Neuronal stem cell (in vitro differentiated cells): ENCODE measurements at regions not wholly inside any gene's neighbourhood (a gene's known extent, or its start where the extent isn't known, plus 50 kb on each side); places are given as distances from the start of the nearest gene placed in this dataset.
A peak's percentile ranks its signal among the peaks of the same experiment; 100 is the strongest.

ENCODE experiments used
- DNase-seq: peaks from one replicate; pipeline ENCODE4 v3.0.0-alpha.2; 2013; ENCODE audit warnings: low spot score
- H2AFZ ChIP-seq: one replicate; pipeline ENCODE4 v1.6.1; 2013; ENCODE audit warnings: mild to moderate bottlenecking, low read length, inconsistent platforms
- H2AK5ac ChIP-seq: 2 replicates; pipeline ENCODE4 v1.6.1; 2013; ENCODE audit warnings: low read depth, mild to moderate bottlenecking, inconsistent platforms, low read length, moderate library complexity, mixed read lengths
- H2BK120ac ChIP-seq: 2 replicates; pipeline ENCODE4 v1.6.1; 2013; ENCODE audit warnings: low read depth, mild to moderate bottlenecking, inconsistent platforms, low read length, moderate library complexity, mixed read lengths
- H2BK12ac ChIP-seq: one replicate; pipeline ENCODE4 v1.6.1; 2013; ENCODE audit warnings: low read length, inconsistent platforms
- H2BK15ac ChIP-seq: 2 replicates; pipeline ENCODE4 v1.6.1; 2013; ENCODE audit warnings: mild to moderate bottlenecking, low read length, inconsistent platforms, mixed read lengths
- H2BK5ac ChIP-seq: one replicate; pipeline ENCODE4 v1.6.1; 2013; ENCODE audit warnings: inconsistent platforms, mild to moderate bottlenecking, low read length, moderate library complexity
- H3K14ac ChIP-seq: one replicate; pipeline ENCODE4 v1.6.1; 2013; ENCODE audit warnings: low read length, inconsistent platforms
- H3K18ac ChIP-seq: 2 replicates; pipeline ENCODE4 v1.6.1; 2013; ENCODE audit warnings: low read length, inconsistent platforms
- H3K23ac ChIP-seq: 2 replicates; pipeline ENCODE4 v1.6.1; 2013; ENCODE audit warnings: low read depth, mild to moderate bottlenecking, mixed read lengths, low read length, inconsistent platforms; ENCODE audit not compliant: poor library complexity
- H3K27ac ChIP-seq: replicated peaks from 3 replicates; pipeline ENCODE4 v1.5.1; 2013; ENCODE audit warnings: low read length, inconsistent platforms
- H3K27me3 ChIP-seq, 3 experiments: 2 replicates each; pipeline ENCODE4 v1.6.1; 2013; ENCODE audit warnings: low read length in 3 of 3, mild to moderate bottlenecking in 2 of 3, inconsistent platforms in 1 of 3, low read depth in 1 of 3, mixed read lengths in 1 of 3, moderate library complexity in 1 of 3; ENCODE audit not compliant: control insufficient read depth in 3 of 3, insufficient read depth in 3 of 3
- H3K36me3 ChIP-seq, 2 donors: replicated peaks in 1 of 2; 2 replicates each; pipeline ENCODE4 v1.6.1; 2013; ENCODE audit warnings: low read length in 2 of 2; ENCODE audit not compliant: control insufficient read depth in 2 of 2, insufficient read depth in 2 of 2
- H3K4ac ChIP-seq: 2 replicates; pipeline ENCODE4 v1.6.1; 2013; ENCODE audit warnings: inconsistent platforms, mild to moderate bottlenecking, low read length, moderate library complexity
- H3K4me1 ChIP-seq, 2 donors: 1 replicate in 1 of 2; 2 replicates in 1 of 2; pipeline ENCODE4 v1.6.1; 2013; ENCODE audit warnings: low read length in 2 of 2, low read depth in 1 of 2; ENCODE audit not compliant: control insufficient read depth in 2 of 2, insufficient read depth in 1 of 2
- H3K4me2 ChIP-seq: one replicate; pipeline ENCODE4 v1.6.1; 2013; ENCODE audit warnings: mild to moderate bottlenecking, low read length, inconsistent platforms; ENCODE audit not compliant: insufficient read depth, poor library complexity, severe bottlenecking
- H3K4me3 ChIP-seq, 2 donors: 2 replicates each; pipeline ENCODE4 v1.5.1; 2013; ENCODE audit warnings: low read length in 2 of 2, mild to moderate bottlenecking in 2 of 2, inconsistent platforms in 1 of 2, moderate library complexity in 1 of 2
- H3K79me1 ChIP-seq: one replicate; pipeline ENCODE4 v1.6.1; 2013; ENCODE audit warnings: low read depth, mild to moderate bottlenecking, inconsistent platforms, low read length, moderate library complexity
- H3K9ac ChIP-seq: one replicate; pipeline ENCODE4 v1.6.1; 2013; ENCODE audit warnings: mild to moderate bottlenecking, low read depth, low read length, inconsistent platforms; ENCODE audit not compliant: poor library complexity
- H3K9me3 ChIP-seq, 2 donors: replicated peaks in 1 of 2; 2 replicates each; pipeline versions ENCODE3 to v1.6.1; 2013; ENCODE audit warnings: low read length in 2 of 2, mild to moderate bottlenecking in 2 of 2, inconsistent platforms in 1 of 2, low read depth in 1 of 2, mixed read lengths in 1 of 2, moderate library complexity in 1 of 2; ENCODE audit not compliant: control insufficient read depth in 2 of 2, insufficient read depth in 1 of 2
- H4K8ac ChIP-seq: one replicate; pipeline ENCODE4 v1.6.1; 2013; ENCODE audit warnings: low read depth, mild to moderate bottlenecking, inconsistent platforms, low read length, moderate library complexity
- H4K91ac ChIP-seq: one replicate; pipeline ENCODE4 v1.6.1; 2013; ENCODE audit warnings: low read length, low read depth, mild to moderate bottlenecking, inconsistent platforms; ENCODE audit not compliant: poor library complexity
- WGBS, 2 donors: extraction: QIAGEN DNeasy Blood & Tissue Kit; methylation state at CpG; one replicate each; pipeline ENCODE4 v1.1.7; 2013; ENCODE audit warnings: missing lambda C conversion rate in 2 of 2, mixed read lengths in 1 of 2; ENCODE audit not compliant: insufficient read length in 2 of 2, insufficient replicate concordance in 1 of 2; ENCODE audit errors: extremely low coverage in 2 of 2; 5-methylcytosine and 5-hydroxymethylcytosine counted together

GRCh38 chr2:183259921-183260320 lies 135.7 kb downstream of the NUP35 start:
- no peak for DNase-seq
- Histone ChIP-seq H2BK15ac (no peak overlapping the region), H3K4me1 (peaks cover 1 to 2% of the 10 kb centered on the region in 2 donors)

GRCh38 chr2:183260527-183260926 lies 136.3 kb downstream of the NUP35 start:
- WGBS, 2 donors = no CpG with 5 or more reads among the region's 29 CpGs
- Histone ChIP-seq H4K91ac (no peak overlapping the region), H2BK5ac (peak overlapping the region; percentile 29), H3K18ac (no peak overlapping the region), H2AFZ (no peak overlapping the region), H3K27ac (no peak overlapping the region), H3K27me3 (no peaks in the 10 kb centered on the region), H3K4ac (no peak overlapping the region), H3K36me3 (no peaks in the 10 kb centered on the region), H3K9me3 (no peaks in the 10 kb centered on the region), H4K8ac (no peak overlapping the region), H2BK12ac (no peak overlapping the region), H3K14ac (peak overlapping the region; percentile 98), H3K23ac (no peak overlapping the region), H3K4me2 (no peak overlapping the region), H3K9ac (no peak overlapping the region), H2BK15ac (no peak overlapping the region), H2BK120ac (no peak overlapping the region), H3K4me3 (no peak overlapping the region), H3K4me1 (peaks cover 0 to 2% of the 10 kb centered on the region in 2 donors), H2AK5ac (peak overlapping the region; percentile 70), H3K79me1 (no peaks in the 10 kb centered on the region)
- no peak for DNase-seq

More at GRCh38 chr2:183259921-183260320, 135.7 kb downstream of the NUP35 start:
- H3K79me1 ChIP-seq = no peaks in the 10 kb centered on the region
- no peak overlapping the region for H3K4me2 ChIP-seq
- no peak overlapping the region for H2BK120ac ChIP-seq
- H2BK12ac ChIP-seq = no peak overlapping the region
- H3K36me3 ChIP-seq = no peaks in the 10 kb centered on the region
- H3K18ac ChIP-seq = no peak overlapping the region
- H2AFZ ChIP-seq = no peak overlapping the region
- H3K27me3 ChIP-seq = no peaks in the 10 kb centered on the region
- no peak overlapping the region for H3K9ac ChIP-seq
- no peak overlapping the region for H4K8ac ChIP-seq
- no CpG with 5 or more reads among the region's 1 CpG for WGBS, 2 donors
- H3K14ac ChIP-seq = no peak overlapping the region
- H3K23ac ChIP-seq = no peak overlapping the region
- H4K91ac ChIP-seq = no peak overlapping the region
- H3K9me3 ChIP-seq = no peaks in the 10 kb centered on the region
- H2AK5ac ChIP-seq = no peak overlapping the region
- no peak overlapping the region for H3K27ac ChIP-seq
- no peak overlapping the region for H3K4me3 ChIP-seq
- H3K4ac ChIP-seq = no peak overlapping the region
- no peak overlapping the region for H2BK5ac ChIP-seq

DNA sequence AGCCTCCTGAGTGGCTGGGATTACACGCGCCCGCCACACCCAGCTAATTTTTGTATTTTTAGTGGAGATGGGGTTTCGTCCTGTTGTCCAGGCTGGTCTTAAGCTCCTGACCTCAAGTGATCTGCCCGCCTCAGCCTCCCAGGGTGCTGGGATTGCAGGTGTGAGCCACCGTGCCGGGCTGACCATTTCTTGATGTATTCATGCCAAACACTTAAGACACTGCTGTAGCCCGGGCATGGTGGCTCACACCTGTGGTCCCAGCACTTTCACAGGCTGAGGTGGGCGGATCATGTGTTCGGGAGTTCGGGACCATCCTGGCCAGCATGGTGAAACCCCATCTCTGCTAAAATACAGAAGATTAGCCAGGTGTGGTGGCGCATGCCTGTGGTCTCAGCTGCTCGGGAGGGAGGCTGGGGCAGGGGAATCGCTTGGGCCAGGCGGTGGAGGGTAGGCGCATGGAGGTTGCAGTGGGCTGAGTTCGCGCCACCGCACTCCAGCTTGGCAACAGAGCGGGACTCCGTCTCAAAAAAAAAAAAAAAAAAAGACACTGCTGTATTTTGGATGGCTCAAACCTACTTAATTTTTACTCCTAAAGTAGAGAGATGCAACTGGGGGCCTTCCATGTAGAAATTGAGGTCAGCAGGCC lies 140.8 kb downstream of the NUP35 start:
- Histone ChIP-seq H2BK5ac (no peak overlapping the region), H3K4ac (no peak overlapping the region), H3K9ac (no peak overlapping the region), H3K9me3 (no peaks in the 10 kb centered on the region), H4K91ac (no peak overlapping the region), H3K79me1 (no peaks in the 10 kb centered on the region), H3K14ac (no peak overlapping the region), H2AK5ac (no peak overlapping the region), H2BK15ac (no peak overlapping the region), H3K23ac (no peak overlapping the region), H4K8ac (no peak overlapping the region), H2BK120ac (no peak overlapping the region), H3K18ac (no peak overlapping the region), H3K4me1 (no peaks in the 10 kb centered on the region), H3K36me3 (no peaks in the 10 kb centered on the region), H3K4me3 (no peak overlapping the region), H2BK12ac (no peak overlapping the region), H3K27ac (no peak overlapping the region), H3K27me3 (no peaks in the 10 kb centered on the region), H3K4me2 (no peak overlapping the region), H2AFZ (no peak overlapping the region)
- DNase-seq = no peak
- no CpG with 5 or more reads among the region's 21 CpGs for WGBS, 2 donors

DNA sequence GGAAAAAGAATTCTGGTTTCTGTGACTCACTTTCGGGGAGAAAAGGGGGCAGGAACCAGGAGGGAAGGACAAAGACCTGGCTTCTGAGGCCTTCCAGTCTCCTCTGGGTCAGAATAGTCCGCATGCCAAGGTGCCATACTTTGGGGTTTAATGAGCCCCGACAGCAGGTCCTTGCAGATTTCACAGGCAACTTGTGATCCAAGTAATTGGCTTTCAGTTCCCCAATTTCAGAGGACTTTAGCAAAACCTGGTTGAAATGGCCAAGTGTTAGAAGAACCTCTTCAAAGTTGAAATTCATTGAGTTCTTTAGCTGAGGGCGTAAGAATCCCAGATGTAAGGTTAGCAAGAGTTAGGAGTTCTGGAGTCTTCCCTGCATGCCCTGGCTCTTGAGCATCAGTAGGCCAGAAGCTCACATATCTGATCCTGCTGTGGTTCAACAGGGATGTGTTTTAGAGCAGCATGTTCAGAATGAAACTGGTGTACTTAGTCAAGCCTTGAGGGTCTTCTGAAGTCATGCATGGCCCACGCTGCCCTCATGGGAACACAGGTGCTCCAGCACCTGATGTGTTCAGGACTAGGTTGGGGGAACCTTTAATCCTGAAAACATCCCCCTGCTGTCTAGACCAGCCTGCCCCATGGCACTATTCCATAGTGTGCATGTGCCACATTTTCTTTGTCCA lies 143.0 kb downstream of the NUP35 start:
- Histone ChIP-seq H2AFZ (no peak overlapping the region), H2BK15ac (no peak overlapping the region), H3K27ac (no peak overlapping the region), H2AK5ac (no peak overlapping the region), H3K18ac (no peak overlapping the region), H2BK120ac (no peak overlapping the region), H4K91ac (no peak overlapping the region), H3K4me1 (no peaks in the 10 kb centered on the region), H2BK12ac (no peak overlapping the region), H3K9me3 (no peaks in the 10 kb centered on the region), H2BK5ac (no peak overlapping the region), H3K36me3 (no peaks in the 10 kb centered on the region), H3K4me2 (no peak overlapping the region), H3K79me1 (no peaks in the 10 kb centered on the region), H3K4me3 (no peak overlapping the region), H3K27me3 (no peaks in the 10 kb centered on the region), H4K8ac (no peak overlapping the region), H3K4ac (no peak overlapping the region), H3K14ac (no peak overlapping the region), H3K23ac (no peak overlapping the region), H3K9ac (no peak overlapping the region)
- WGBS, 2 donors = no CpG with 5 or more reads among the region's 5 CpGs
- no peak for DNase-seq
